ENCODE measurements at regions not wholly inside any gene's neighbourhood (a gene's known extent, or its start where the extent isn't known, plus 50 kb on each side); places are given as distances from the start of the nearest gene placed in this dataset.

GRCh38 chr11:96964661-96965060, 574.8 kb downstream of the JRKL start:
- no peak for TF ChIP-seq CTCF (conservative IDR thresholded peaks at IDR 0.05; ENCODE audit: low read depth, low read length)
- no peak for TF ChIP-seq EZH2 (IDR thresholded peaks at IDR 0.05; ENCODE audit: borderline replicate concordance, low read depth, low read length, poor library complexity, severe bottlenecking)

Data from A673 (cell line).